Activated T-cell treated with anti-CD3 and anti-CD28 coated beads, Interleukin-2, amount 50 U/mL, for 4 hours (primary cell): ENCODE measurements at regions not wholly inside any gene's neighbourhood (a gene's known extent, or its start where the extent isn't known, plus 50 kb on each side); places are given as distances from the start of the nearest gene placed in this dataset.

Source experiments
- ATAC-seq, 2 donors: fragments of 200-7000 bp; cut with Tn5 transposase; one replicate each; pipeline ENCODE4 v1.10.0; 2021
- DNase-seq: peaks from one replicate; pipeline ENCODE4 v3.0.0-alpha.2; 2020
- H3K27me3 Mint-ChIP-seq: one replicate; pipeline ENCODE4 v1.8.0; 2021; ENCODE audit warnings: low read depth, mixed read lengths
- H3K36me3 Mint-ChIP-seq: one replicate; pipeline ENCODE4 v1.8.0; 2022; ENCODE audit warnings: mixed read lengths; ENCODE audit not compliant: insufficient read depth
- H3K4me1 Mint-ChIP-seq: one replicate; pipeline ENCODE4 v1.8.0; 2021; ENCODE audit warnings: low read depth, mixed read lengths
- H3K4me3 Mint-ChIP-seq: one replicate; pipeline ENCODE4 v1.8.0; 2021; ENCODE audit warnings: mild to moderate bottlenecking, moderate library complexity, mixed read lengths
- H3K9me3 Mint-ChIP-seq: one replicate; pipeline ENCODE4 v1.8.0; 2021; ENCODE audit warnings: mixed read lengths

DNA sequence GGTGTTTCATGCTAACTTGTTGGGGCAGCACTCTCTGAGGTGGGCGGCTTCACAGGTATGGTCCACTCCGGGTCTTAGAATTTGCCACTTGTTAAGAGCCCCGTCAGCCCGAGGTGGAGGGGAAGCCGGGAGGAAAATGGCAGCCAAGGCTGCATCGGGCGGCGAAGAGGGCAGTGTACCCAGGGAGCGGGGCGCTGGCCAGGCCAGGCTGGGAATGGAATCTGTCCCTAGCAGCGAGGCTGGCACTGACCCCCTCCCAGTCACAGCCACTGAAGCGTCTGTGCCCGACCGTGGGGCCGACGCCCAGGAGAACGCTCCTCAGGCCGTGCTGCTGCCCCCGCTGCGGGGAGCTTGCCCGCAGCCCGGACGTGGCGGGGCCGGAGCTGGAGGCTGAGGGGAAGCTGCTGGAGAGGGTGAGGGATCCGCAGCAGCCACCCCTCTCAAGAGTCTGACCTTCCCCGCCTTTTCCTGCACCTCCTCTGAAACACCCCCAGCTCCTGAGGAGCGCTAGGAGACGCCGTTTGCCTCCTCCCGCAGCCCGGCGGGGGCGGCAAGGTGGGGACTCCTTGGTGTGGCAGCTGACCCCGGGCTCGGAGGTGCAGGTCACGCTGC lies 313.8 kb upstream of the SPRY2 start:
- Mint-ChIP-seq H3K4me1 (no peaks in the 10 kb centered on the region), H3K36me3 (no peaks in the 10 kb centered on the region), H3K27me3 (peaks cover 2% of the 10 kb centered on the region), H3K9me3 (peaks cover 37% of the 10 kb centered on the region), H3K4me3 (no peak overlapping the region)
- ATAC-seq (no peak), DNase-seq (no peak)

DNA sequence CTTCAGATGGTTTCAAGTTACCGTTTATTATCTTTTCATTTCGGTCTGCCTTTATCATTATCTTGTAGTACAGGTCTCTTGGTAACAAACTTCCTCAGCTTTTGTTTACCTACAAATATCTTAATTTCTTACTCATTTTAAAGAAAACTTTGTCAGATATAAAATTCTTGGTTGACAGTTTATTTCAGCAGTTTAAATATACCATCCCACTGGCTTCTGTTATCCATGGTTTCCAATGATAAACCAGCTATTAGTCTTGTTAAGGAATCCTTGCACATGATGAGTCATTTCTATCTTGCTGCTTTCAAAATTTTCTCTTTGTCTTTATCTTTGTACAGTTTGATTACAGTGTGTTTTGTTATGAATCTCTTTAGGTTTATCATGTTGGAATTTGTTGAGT lies 308.3 kb upstream of the SPRY2 start:
- Mint-ChIP-seq H3K4me3 (no peak overlapping the region), H3K27me3 (no peaks in the 10 kb centered on the region), H3K9me3 (peaks cover 26% of the 10 kb centered on the region), H3K4me1 (no peaks in the 10 kb centered on the region), H3K36me3 (no peaks in the 10 kb centered on the region)
- no peak for ATAC-seq
- no peak for DNase-seq

- no peak for DNase-seq
- H3K36me3 Mint-ChIP-seq = no peaks in the 10 kb centered on the region
- H3K9me3 Mint-ChIP-seq = peaks cover 9% of the 10 kb centered on the region
- no peaks in the 10 kb centered on the region for H3K27me3 Mint-ChIP-seq
- H3K4me1 Mint-ChIP-seq = no peaks in the 10 kb centered on the region
- no peak overlapping the region for H3K4me3 Mint-ChIP-seq
- no peak for ATAC-seq
These were observed 301.7 kb upstream of the SPRY2 start for GRCh38 chr13:80642641-80643040.

DNA sequence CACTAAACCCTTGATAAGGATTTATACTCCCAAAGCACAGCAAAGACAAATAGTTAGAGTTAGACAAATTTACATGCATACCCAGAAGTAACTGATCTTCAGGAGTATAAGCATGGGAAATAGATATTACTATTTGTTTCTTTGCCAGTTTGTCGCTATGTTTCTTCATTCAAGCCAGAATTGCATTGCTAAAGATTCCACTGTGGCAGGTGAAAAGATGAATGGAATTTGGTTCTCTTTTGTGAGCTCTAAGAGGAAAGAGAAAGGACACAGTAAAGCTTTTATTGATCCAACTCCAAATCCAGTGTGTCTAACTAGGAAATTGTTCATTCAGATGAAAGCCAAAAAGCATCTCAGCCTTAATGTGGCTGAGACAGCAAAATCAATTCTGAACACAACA lies 292.3 kb upstream of the SPRY2 start:
- H3K27me3 Mint-ChIP-seq = no peaks in the 10 kb centered on the region
- DNase-seq (no peak), ATAC-seq (no peak)
- H3K36me3 Mint-ChIP-seq = no peaks in the 10 kb centered on the region
- H3K9me3 Mint-ChIP-seq = no peaks in the 10 kb centered on the region
- H3K4me3 Mint-ChIP-seq = no peak overlapping the region
- H3K4me1 Mint-ChIP-seq = no peaks in the 10 kb centered on the region

- Mint-ChIP-seq H3K27me3 (no peaks in the 10 kb centered on the region), H3K9me3 (no peaks in the 10 kb centered on the region), H3K36me3 (no peaks in the 10 kb centered on the region), H3K4me3 (no peak overlapping the region), H3K4me1 (no peaks in the 10 kb centered on the region)
- ATAC-seq (no peak), DNase-seq (no peak)
These were observed 289.8 kb upstream of the SPRY2 start for GRCh38 chr13:80630685-80631121.

DNA sequence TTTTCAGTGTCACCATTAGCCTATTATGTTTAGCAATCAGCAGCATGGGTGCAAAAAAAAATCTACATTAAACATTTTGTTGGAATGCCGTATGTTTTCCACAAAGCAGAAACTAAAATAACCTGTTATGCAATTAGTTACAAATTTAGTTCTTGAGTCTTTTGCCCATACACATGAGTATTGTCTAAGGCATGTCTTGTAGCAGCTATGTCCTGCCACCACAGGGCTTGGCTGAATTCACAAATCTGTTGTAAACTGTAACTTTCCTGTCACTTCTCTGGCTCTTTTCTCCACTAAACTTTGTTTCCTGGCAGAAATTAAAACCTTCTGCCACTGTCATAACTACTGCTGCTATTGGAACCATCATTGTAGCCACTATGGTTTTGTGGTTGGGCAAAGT lies 277.9 kb upstream of the SPRY2 start:
- DNase-seq (no peak), ATAC-seq (no peak)
- no peak overlapping the region for H3K4me3 Mint-ChIP-seq
- no peaks in the 10 kb centered on the region for H3K27me3 Mint-ChIP-seq
- peaks cover 14% of the 10 kb centered on the region for H3K9me3 Mint-ChIP-seq
- no peaks in the 10 kb centered on the region for H3K36me3 Mint-ChIP-seq
- no peaks in the 10 kb centered on the region for H3K4me1 Mint-ChIP-seq

DNA sequence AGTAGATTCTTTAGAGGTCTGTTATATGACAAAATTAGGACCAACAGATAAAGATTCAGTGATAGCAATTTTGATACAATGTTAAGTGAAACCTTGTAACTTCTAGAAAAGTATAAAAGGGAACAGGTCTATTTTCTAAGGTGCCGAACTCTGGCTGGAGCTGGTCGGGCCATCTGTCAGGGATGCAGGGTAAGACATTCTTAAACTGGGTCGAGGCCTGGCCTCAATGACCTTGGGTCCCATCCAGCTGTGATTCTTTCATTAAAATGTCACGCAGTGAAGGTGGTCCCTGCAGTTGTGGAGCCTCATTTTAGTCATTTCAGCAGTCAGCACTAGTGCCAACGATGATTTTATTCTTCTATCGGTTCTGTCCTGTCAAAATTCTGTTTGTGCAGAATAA lies 271.9 kb upstream of the SPRY2 start:
- Mint-ChIP-seq H3K4me1 (no peaks in the 10 kb centered on the region), H3K9me3 (no peaks in the 10 kb centered on the region), H3K4me3 (no peak overlapping the region), H3K36me3 (no peaks in the 10 kb centered on the region), H3K27me3 (no peaks in the 10 kb centered on the region)
- ATAC-seq (no peak), DNase-seq (no peak)

DNA sequence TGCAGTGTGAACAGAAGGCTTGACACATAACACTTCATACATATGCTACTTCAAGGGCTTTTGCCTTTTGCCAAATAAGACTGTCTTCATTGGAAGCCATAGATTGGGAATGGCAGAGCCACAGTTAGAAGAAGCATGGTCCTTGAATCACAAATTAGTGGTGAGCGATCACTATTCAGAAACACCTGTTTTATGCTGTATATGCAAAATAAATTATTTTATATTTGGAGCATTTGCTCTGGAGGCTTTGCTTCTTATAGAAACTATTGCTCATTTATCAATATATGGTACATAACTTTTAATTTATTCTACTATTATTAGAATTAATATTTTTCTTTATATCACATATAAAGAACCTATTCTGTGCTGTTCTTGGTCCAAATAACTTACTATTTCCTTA lies 270.4 kb upstream of the SPRY2 start:
- Mint-ChIP-seq H3K4me3 (no peak overlapping the region), H3K4me1 (no peaks in the 10 kb centered on the region), H3K9me3 (peaks cover 7% of the 10 kb centered on the region), H3K27me3 (no peaks in the 10 kb centered on the region), H3K36me3 (no peaks in the 10 kb centered on the region)
- no peak for ATAC-seq
- no peak for DNase-seq

GRCh38 chr13:80605716-80606115 lies 264.8 kb upstream of the SPRY2 start:
- Mint-ChIP-seq H3K4me1 (no peaks in the 10 kb centered on the region), H3K27me3 (no peaks in the 10 kb centered on the region), H3K4me3 (no peak overlapping the region), H3K9me3 (peaks cover 7% of the 10 kb centered on the region), H3K36me3 (no peaks in the 10 kb centered on the region)
- DNase-seq = no peak
- no peak for ATAC-seq

DNA sequence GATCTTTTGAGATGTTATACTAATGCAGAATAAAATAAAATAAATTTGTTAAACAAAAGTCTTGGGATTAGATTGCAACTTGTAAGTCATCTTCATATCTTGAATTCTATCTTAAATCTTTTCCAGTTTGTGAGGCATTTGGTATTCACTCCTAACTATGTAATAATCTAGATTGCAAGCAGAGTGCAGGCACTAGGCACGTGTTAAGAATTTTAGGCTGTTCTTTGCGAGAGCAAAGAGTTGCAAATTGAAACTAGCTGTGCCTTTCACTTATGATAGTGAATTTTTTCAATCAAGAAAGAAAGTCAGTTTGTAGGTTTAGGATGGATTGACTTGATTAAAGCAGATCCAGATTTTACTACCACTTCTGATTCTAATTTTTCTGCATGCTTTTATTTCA lies 264.1 kb upstream of the SPRY2 start:
- ATAC-seq (no peak), DNase-seq (no peak)
- no peaks in the 10 kb centered on the region for H3K27me3 Mint-ChIP-seq
- H3K36me3 Mint-ChIP-seq = no peaks in the 10 kb centered on the region
- H3K4me1 Mint-ChIP-seq = no peaks in the 10 kb centered on the region
- H3K9me3 Mint-ChIP-seq = peaks cover 7% of the 10 kb centered on the region
- H3K4me3 Mint-ChIP-seq = no peak overlapping the region

GRCh38 chr13:80604098-80604497 lies 263.2 kb upstream of the SPRY2 start:
- Mint-ChIP-seq H3K36me3 (no peaks in the 10 kb centered on the region), H3K4me1 (no peaks in the 10 kb centered on the region), H3K4me3 (no peak overlapping the region), H3K27me3 (no peaks in the 10 kb centered on the region), H3K9me3 (peaks cover 7% of the 10 kb centered on the region)
- DNase-seq = no peak
- no peak for ATAC-seq

- Mint-ChIP-seq H3K4me1 (no peaks in the 10 kb centered on the region), H3K36me3 (no peaks in the 10 kb centered on the region), H3K27me3 (no peaks in the 10 kb centered on the region), H3K4me3 (no peak overlapping the region), H3K9me3 (peaks cover 7% of the 10 kb centered on the region)
- no peak for ATAC-seq
- DNase-seq = no peak
These were observed 262.4 kb upstream of the SPRY2 start for GRCh38 chr13:80603351-80603750.

- no peak for DNase-seq
- ATAC-seq = no peak
- H3K4me3 Mint-ChIP-seq = no peak overlapping the region
- peaks cover 7% of the 10 kb centered on the region for H3K9me3 Mint-ChIP-seq
- H3K36me3 Mint-ChIP-seq = no peaks in the 10 kb centered on the region
- H3K4me1 Mint-ChIP-seq = no peaks in the 10 kb centered on the region
- no peaks in the 10 kb centered on the region for H3K27me3 Mint-ChIP-seq
These were observed 258.8 kb upstream of the SPRY2 start for GRCh38 chr13:80599765-80600164.

- Mint-ChIP-seq H3K4me3 (no peak overlapping the region), H3K9me3 (peaks cover 13% of the 10 kb centered on the region), H3K36me3 (no peaks in the 10 kb centered on the region), H3K27me3 (no peaks in the 10 kb centered on the region), H3K4me1 (no peaks in the 10 kb centered on the region)
- DNase-seq (no peak), ATAC-seq (no peak)
These were observed 257.3 kb upstream of the SPRY2 start for GRCh38 chr13:80598189-80598588.

GRCh38 chr13:80591976-80592740 lies 251.2 kb upstream of the SPRY2 start:
- Mint-ChIP-seq H3K9me3 (peaks cover 13% of the 10 kb centered on the region), H3K36me3 (no peaks in the 10 kb centered on the region), H3K27me3 (no peaks in the 10 kb centered on the region)

More at GRCh38 chr13:80591976-80592740, 251.2 kb upstream of the SPRY2 start:
- ATAC-seq (no peak), DNase-seq (no peak)
- Mint-ChIP-seq H3K4me3 (no peak overlapping the region), H3K4me1 (no peaks in the 10 kb centered on the region)
